ENCODE measurements at regions not wholly inside any gene's neighbourhood (a gene's known extent, or its start where the extent isn't known, plus 50 kb on each side); places are given as distances from the start of the nearest gene placed in this dataset.

DNA sequence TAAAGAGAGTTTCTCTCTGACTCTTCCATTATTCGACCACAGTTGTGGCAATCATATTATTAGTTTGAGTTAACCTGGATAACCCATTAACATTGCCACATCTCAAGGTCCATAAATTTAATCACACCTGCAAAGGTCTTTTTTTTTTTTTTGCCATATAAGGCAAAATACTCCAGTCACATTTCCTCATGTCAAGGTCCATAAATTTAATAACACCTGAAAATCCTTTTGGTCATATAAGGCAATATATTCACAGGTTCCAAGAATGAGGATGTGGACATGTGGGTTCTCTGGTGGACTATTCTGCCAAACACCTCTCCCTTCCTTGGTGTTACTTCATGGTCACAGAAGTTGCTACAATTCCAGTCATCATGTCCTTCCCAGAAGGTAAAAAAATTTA lies 213.5 kb upstream of the COX7C start:
- Histone ChIP-seq H3K4me3 (ENCODE audit: low read length) (no peak overlapping the region), H3K9ac (ENCODE audit: low read length) (no peak overlapping the region), H3K27ac (ENCODE audit: low read length) (no peak overlapping the region), H3K27me3 (ENCODE audit: insufficient read depth, low read depth, low read length) (no peaks in the 10 kb centered on the region), H3K9me2 (ENCODE audit: insufficient read depth, low read length) (no peaks in the 10 kb centered on the region), H3F3A (ENCODE audit: insufficient read depth, low read length, poor library complexity, severe bottlenecking) (no peaks in the 10 kb centered on the region), H3K79me2 (replicated peaks; ENCODE audit: insufficient read depth, low read length) (no peaks in the 10 kb centered on the region), H3K9me3 (ENCODE audit: low read length) (no peaks in the 10 kb centered on the region), H4K20me1 (ENCODE audit: insufficient read depth) (no peaks in the 10 kb centered on the region), H2AFZ (ENCODE audit: low read depth, low read length) (no peak overlapping the region), H3K36me3 (ENCODE audit: insufficient read depth, low read length) (no peaks in the 10 kb centered on the region), H3K4me2 (ENCODE audit: low read length) (no peak overlapping the region)
- TF ChIP-seq POLR2AphosphoS5 (IDR thresholded peaks at IDR 0.05) (no peak), RAD21 (conservative IDR thresholded peaks at IDR 0.05) (no peak), TAF1 (IDR thresholded peaks at IDR 0.05; ENCODE audit: low read depth) (no peak), SMC3 (conservative IDR thresholded peaks at IDR 0.05; ENCODE audit: poor library complexity) (no peak), EP300 (conservative IDR thresholded peaks at IDR 0.05; ENCODE audit: poor library complexity, severe bottlenecking) (no peak), EZH2 (IDR thresholded peaks at IDR 0.05; ENCODE audit: borderline replicate concordance, insufficient read depth, low read length, poor library complexity, severe bottlenecking) (no peak), MXI1 (conservative IDR thresholded peaks at IDR 0.05; ENCODE audit: poor library complexity, severe bottlenecking) (no peak)
- TF ChIP-seq, protein P1, sequence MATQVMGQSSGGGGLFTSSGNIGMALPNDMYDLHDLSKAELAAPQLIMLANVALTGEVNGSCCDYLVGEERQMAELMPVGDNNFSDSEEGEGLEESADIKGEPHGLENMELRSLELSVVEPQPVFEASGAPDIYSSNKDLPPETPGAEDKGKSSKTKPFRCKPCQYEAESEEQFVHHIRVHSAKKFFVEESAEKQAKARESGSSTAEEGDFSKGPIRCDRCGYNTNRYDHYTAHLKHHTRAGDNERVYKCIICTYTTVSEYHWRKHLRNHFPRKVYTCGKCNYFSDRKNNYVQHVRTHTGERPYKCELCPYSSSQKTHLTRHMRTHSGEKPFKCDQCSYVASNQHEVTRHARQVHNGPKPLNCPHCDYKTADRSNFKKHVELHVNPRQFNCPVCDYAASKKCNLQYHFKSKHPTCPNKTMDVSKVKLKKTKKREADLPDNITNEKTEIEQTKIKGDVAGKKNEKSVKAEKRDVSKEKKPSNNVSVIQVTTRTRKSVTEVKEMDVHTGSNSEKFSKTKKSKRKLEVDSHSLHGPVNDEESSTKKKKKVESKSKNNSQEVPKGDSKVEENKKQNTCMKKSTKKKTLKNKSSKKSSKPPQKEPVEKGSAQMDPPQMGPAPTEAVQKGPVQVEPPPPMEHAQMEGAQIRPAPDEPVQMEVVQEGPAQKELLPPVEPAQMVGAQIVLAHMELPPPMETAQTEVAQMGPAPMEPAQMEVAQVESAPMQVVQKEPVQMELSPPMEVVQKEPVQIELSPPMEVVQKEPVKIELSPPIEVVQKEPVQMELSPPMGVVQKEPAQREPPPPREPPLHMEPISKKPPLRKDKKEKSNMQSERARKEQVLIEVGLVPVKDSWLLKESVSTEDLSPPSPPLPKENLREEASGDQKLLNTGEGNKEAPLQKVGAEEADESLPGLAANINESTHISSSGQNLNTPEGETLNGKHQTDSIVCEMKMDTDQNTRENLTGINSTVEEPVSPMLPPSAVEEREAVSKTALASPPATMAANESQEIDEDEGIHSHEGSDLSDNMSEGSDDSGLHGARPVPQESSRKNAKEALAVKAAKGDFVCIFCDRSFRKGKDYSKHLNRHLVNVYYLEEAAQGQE (IDR thresholded peaks at IDR 0.05; ENCODE audit: borderline replicate concordance), result no peak
- TF ChIP-seq, protein P2, sequence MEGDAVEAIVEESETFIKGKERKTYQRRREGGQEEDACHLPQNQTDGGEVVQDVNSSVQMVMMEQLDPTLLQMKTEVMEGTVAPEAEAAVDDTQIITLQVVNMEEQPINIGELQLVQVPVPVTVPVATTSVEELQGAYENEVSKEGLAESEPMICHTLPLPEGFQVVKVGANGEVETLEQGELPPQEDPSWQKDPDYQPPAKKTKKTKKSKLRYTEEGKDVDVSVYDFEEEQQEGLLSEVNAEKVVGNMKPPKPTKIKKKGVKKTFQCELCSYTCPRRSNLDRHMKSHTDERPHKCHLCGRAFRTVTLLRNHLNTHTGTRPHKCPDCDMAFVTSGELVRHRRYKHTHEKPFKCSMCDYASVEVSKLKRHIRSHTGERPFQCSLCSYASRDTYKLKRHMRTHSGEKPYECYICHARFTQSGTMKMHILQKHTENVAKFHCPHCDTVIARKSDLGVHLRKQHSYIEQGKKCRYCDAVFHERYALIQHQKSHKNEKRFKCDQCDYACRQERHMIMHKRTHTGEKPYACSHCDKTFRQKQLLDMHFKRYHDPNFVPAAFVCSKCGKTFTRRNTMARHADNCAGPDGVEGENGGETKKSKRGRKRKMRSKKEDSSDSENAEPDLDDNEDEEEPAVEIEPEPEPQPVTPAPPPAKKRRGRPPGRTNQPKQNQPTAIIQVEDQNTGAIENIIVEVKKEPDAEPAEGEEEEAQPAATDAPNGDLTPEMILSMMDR (IDR thresholded peaks at IDR 0.05; ENCODE audit: poor library complexity, severe bottlenecking), result no peak

DNA sequence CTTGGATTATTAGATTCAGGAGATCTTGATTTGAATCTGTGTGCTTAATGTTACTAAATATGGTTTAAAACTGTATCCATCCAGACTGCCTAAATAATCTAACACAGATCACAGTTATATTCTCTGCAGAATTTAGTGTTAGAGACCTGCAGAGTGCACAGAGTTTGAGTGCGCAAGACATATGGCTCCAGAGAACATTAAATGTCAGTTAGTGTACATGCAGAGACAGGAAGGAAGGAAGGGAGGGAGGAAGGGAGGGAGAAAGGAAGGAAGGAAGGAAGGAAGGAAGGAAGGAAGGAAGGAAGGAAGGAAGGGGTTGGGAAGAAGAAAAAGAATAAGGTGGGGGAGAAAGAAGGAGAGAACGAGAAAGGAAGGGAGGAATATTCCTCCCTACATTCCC lies 210.0 kb upstream of the COX7C start:
- TF ChIP-seq, protein P2 (IDR thresholded peaks at IDR 0.05; ENCODE audit: poor library complexity, severe bottlenecking), result no peak
- TF ChIP-seq RAD21 (conservative IDR thresholded peaks at IDR 0.05) (no peak), EZH2 (IDR thresholded peaks at IDR 0.05; ENCODE audit: borderline replicate concordance, insufficient read depth, low read length, poor library complexity, severe bottlenecking) (no peak), SMC3 (conservative IDR thresholded peaks at IDR 0.05; ENCODE audit: poor library complexity) (no peak), EP300 (conservative IDR thresholded peaks at IDR 0.05; ENCODE audit: poor library complexity, severe bottlenecking) (no peak), TAF1 (IDR thresholded peaks at IDR 0.05; ENCODE audit: low read depth) (no peak), POLR2AphosphoS5 (IDR thresholded peaks at IDR 0.05) (no peak), MXI1 (conservative IDR thresholded peaks at IDR 0.05; ENCODE audit: poor library complexity, severe bottlenecking) (no peak)
- TF ChIP-seq, protein P1 (IDR thresholded peaks at IDR 0.05; ENCODE audit: borderline replicate concordance), result no peak
- Histone ChIP-seq H3K4me2 (ENCODE audit: low read length) (no peak overlapping the region), H2AFZ (ENCODE audit: low read depth, low read length) (no peak overlapping the region)

More for the DNA sequence above, 210.0 kb upstream of the COX7C start:
- Histone ChIP-seq H3K9ac (ENCODE audit: low read length) (no peak overlapping the region), H3K4me3 (ENCODE audit: low read length) (no peak overlapping the region), H3K27me3 (ENCODE audit: insufficient read depth, low read depth, low read length) (no peaks in the 10 kb centered on the region), H3K27ac (ENCODE audit: low read length) (no peak overlapping the region), H3K9me3 (ENCODE audit: low read length) (no peaks in the 10 kb centered on the region), H3K36me3 (ENCODE audit: insufficient read depth, low read length) (no peaks in the 10 kb centered on the region), H3K79me2 (replicated peaks; ENCODE audit: insufficient read depth, low read length) (no peaks in the 10 kb centered on the region), H3F3A (ENCODE audit: insufficient read depth, low read length, poor library complexity, severe bottlenecking) (peaks cover 3% of the 10 kb centered on the region), H4K20me1 (ENCODE audit: insufficient read depth) (no peaks in the 10 kb centered on the region), H3K9me2 (ENCODE audit: insufficient read depth, low read length) (no peaks in the 10 kb centered on the region)

All from neural cell (in vitro differentiated cells).